ENCODE measurements at regions not wholly inside any gene's neighbourhood (a gene's known extent, or its start where the extent isn't known, plus 50 kb on each side); places are given as distances from the start of the nearest gene placed in this dataset.
A peak's percentile ranks its signal among the peaks of the same experiment; 100 is the strongest.

- H4K20me1 ChIP-seq (ENCODE audit: insufficient read depth, low read length, poor library complexity, severe bottlenecking): no peaks in the 10 kb centered on the region
- peaks cover 4% of the 10 kb centered on the region for H3K4me1 ChIP-seq (ENCODE audit: insufficient read depth, low read length, poor library complexity, severe bottlenecking)
- H3K4me2 ChIP-seq (ENCODE audit: low read depth, low read length, poor library complexity, severe bottlenecking): no peak overlapping the region
- no peaks in the 10 kb centered on the region for H3K27me3 ChIP-seq (ENCODE audit: insufficient read depth, low read length, poor library complexity, severe bottlenecking)
- no peak overlapping the region for H2AFZ ChIP-seq (ENCODE audit: low read length)
- no peaks in the 10 kb centered on the region for H3K9me2 ChIP-seq (replicated peaks; ENCODE audit: low read depth, low read length)
- no peak overlapping the region for H3K4me3 ChIP-seq (ENCODE audit: low read length, poor library complexity, severe bottlenecking)
- no peak overlapping the region for H3K9ac ChIP-seq (ENCODE audit: low read depth, low read length, poor library complexity, severe bottlenecking)
- no peaks in the 10 kb centered on the region for H3K9me3 ChIP-seq (ENCODE audit: insufficient read depth, low read depth, low read length)
- H3F3A ChIP-seq (ENCODE audit: low read depth): no peaks in the 10 kb centered on the region
- no peaks in the 10 kb centered on the region for H3K36me3 ChIP-seq (ENCODE audit: insufficient read depth, low read length)
- TF ChIP-seq CTCF (conservative IDR thresholded peaks at IDR 0.05; ENCODE audit: low read length): no peak
- TF ChIP-seq EZH2phosphoT487 (IDR thresholded peaks at IDR 0.05; ENCODE audit: borderline replicate concordance): no peak
- no peaks in the 10 kb centered on the region for H3K79me2 ChIP-seq (ENCODE audit: insufficient read depth, low read length)
Observed at GRCh38 chr12:68530965-68531364, 79.7 kb upstream of the RAP1B start.

GRCh38 chr12:68532204-68532886 lies 78.4 kb upstream of the RAP1B start:
- no peak overlapping the region for H3K4me2 ChIP-seq (ENCODE audit: low read depth, low read length, poor library complexity, severe bottlenecking)
- H3K9me3 ChIP-seq (ENCODE audit: insufficient read depth, low read depth, low read length): no peaks in the 10 kb centered on the region
- TF ChIP-seq CTCF (conservative IDR thresholded peaks at IDR 0.05; ENCODE audit: low read length) (no peak), EZH2phosphoT487 (IDR thresholded peaks at IDR 0.05; ENCODE audit: borderline replicate concordance) (no peak)
- H3K79me2 ChIP-seq (ENCODE audit: insufficient read depth, low read length): no peaks in the 10 kb centered on the region
- no peaks in the 10 kb centered on the region for H4K20me1 ChIP-seq (ENCODE audit: insufficient read depth, low read length, poor library complexity, severe bottlenecking)
- no peaks in the 10 kb centered on the region for H3K9me2 ChIP-seq (replicated peaks; ENCODE audit: low read depth, low read length)
- no peak overlapping the region for H3K4me3 ChIP-seq (ENCODE audit: low read length, poor library complexity, severe bottlenecking)
- peaks cover 13% of the 10 kb centered on the region for H3K4me1 ChIP-seq (ENCODE audit: insufficient read depth, low read length, poor library complexity, severe bottlenecking)
- H3F3A ChIP-seq (ENCODE audit: low read depth): no peaks in the 10 kb centered on the region
- no peak overlapping the region for H2AFZ ChIP-seq (ENCODE audit: low read length)
- H3K36me3 ChIP-seq (ENCODE audit: insufficient read depth, low read length): no peaks in the 10 kb centered on the region
- H3K9ac ChIP-seq (ENCODE audit: low read depth, low read length, poor library complexity, severe bottlenecking): no peak overlapping the region
- H3K27me3 ChIP-seq (ENCODE audit: insufficient read depth, low read length, poor library complexity, severe bottlenecking): no peaks in the 10 kb centered on the region

GRCh38 chr12:68532887-68533248 lies 77.8 kb upstream of the RAP1B start:
- H2AFZ ChIP-seq (ENCODE audit: low read length): 0 out of 2 replicates have a peak overlapping the region, but pooled peaks have one; percentile 42

More at GRCh38 chr12:68532887-68533248, 77.8 kb upstream of the RAP1B start:
- Histone ChIP-seq H3K79me2 (ENCODE audit: insufficient read depth, low read length) (no peaks in the 10 kb centered on the region), H3F3A (ENCODE audit: low read depth) (no peaks in the 10 kb centered on the region), H3K9me3 (ENCODE audit: insufficient read depth, low read depth, low read length) (no peaks in the 10 kb centered on the region), H3K27me3 (ENCODE audit: insufficient read depth, low read length, poor library complexity, severe bottlenecking) (no peaks in the 10 kb centered on the region), H3K4me2 (ENCODE audit: low read depth, low read length, poor library complexity, severe bottlenecking) (no peak overlapping the region), H4K20me1 (ENCODE audit: insufficient read depth, low read length, poor library complexity, severe bottlenecking) (no peaks in the 10 kb centered on the region), H3K4me1 (ENCODE audit: insufficient read depth, low read length, poor library complexity, severe bottlenecking) (peaks cover 13% of the 10 kb centered on the region), H3K9me2 (replicated peaks; ENCODE audit: low read depth, low read length) (no peaks in the 10 kb centered on the region), H3K9ac (ENCODE audit: low read depth, low read length, poor library complexity, severe bottlenecking) (no peak overlapping the region), H3K36me3 (ENCODE audit: insufficient read depth, low read length) (no peaks in the 10 kb centered on the region), H3K4me3 (ENCODE audit: low read length, poor library complexity, severe bottlenecking) (no peak overlapping the region)
- no peak for TF ChIP-seq CTCF (conservative IDR thresholded peaks at IDR 0.05; ENCODE audit: low read length)
- no peak for TF ChIP-seq EZH2phosphoT487 (IDR thresholded peaks at IDR 0.05; ENCODE audit: borderline replicate concordance)

All from Loucy (cell line).